ENCODE measurements at regions not wholly inside any gene's neighbourhood (a gene's known extent, or its start where the extent isn't known, plus 50 kb on each side); places are given as distances from the start of the nearest gene placed in this dataset.
A peak's percentile ranks its signal among the peaks of the same experiment; 100 is the strongest.

- no peak for DNase-seq
These were observed 936.2 kb downstream of the ROBO2 start for GRCh38 chr3:77976079-77976478.

- no peak for DNase-seq
These were observed 963.2 kb downstream of the ROBO2 start for GRCh38 chr3:78003090-78003489.

DNA sequence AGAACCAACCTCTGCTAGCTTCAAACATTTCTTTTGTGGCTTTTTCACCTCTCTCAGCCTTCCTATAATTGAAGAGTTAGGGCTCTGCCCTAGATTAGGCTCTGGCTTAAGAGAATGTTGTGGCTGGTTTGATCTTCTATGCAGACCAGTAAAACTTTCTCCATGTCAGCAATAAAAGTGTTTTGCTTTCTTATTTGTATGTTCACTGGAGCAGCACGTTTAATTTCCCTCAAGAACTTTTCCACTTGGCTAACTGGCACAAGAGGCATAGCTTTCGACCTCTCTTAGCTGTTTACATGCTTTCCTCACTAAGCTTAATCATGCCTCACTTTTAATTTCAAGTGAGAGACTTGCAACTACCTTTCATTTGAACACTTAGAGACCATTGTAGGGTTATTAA, 964.7 kb downstream of the ROBO2 start:
- no peak for DNase-seq

GRCh38 chr3:78013653-78014052, 973.8 kb downstream of the ROBO2 start:
- DNase-seq = no peak

DNA sequence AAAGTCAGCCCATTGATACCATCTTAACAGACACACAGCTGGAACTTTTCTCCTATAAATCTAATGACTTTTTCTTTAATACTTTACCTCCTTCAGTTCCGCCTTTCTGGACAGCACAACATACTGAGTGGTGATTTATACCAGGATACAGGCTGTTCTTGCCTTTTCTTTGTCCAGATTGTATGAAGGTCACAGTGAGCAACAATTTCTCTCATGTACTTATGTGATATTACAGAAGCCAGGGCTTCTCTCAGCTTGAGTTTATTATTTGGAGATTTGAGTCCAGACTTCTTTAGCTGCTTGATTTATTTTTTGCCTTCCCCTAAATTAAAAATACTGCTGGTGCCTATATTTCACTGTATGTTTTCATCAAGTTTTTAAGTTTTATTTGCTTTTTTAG, 976.0 kb downstream of the ROBO2 start:
- no peak for DNase-seq

DNA sequence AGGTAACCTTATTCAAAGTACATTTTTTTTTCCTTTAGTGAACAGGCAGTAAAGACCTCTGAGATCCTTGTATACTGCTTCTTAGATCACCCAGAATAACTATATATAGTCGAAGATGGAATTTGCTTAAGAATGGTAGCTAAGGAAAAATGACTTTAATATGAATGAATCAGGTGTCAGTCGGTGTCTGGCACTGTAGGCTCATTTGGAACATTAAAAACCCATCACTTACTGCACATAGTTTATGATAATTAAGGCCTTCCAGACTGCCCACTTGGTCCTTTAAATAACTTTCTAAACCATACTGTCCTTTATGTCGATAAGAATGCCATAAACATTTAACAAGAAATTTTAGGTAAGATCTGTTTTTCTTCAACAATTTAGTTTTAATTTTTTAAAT, 981.8 kb downstream of the ROBO2 start:
- DNase-seq = no peak

- DNase-seq = no peak
These were observed 982.3 kb downstream of the ROBO2 start for GRCh38 chr3:78022232-78022631.

GRCh38 chr3:78023257-78023656, 983.4 kb downstream of the ROBO2 start:
- DNase-seq = no peak

DNA sequence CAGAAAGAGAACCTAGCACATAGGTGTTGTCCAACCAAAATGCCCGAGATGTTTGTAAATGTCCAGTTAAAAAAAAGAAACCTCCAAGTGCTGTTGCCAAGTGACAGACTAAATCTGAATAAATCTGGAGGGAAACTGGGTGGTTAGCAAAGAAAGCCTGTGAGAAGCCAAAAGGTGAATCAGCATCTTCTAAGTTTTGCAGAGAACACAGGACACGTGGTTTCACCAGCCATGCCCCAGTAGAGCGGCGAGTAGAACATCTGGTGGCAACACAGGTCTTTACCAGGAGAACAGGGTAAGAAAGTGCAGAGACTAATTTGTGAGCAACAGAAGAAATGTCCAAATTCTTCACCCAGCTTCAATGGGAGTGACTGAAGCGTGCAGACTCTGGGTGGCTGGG, 986.0 kb downstream of the ROBO2 start:
- DNase-seq = no peak

GRCh38 chr3:78026318-78026828, 986.5 kb downstream of the ROBO2 start:
- DNase-seq = no peak

- no peak for DNase-seq
These were observed 989.9 kb downstream of the ROBO2 start for GRCh38 chr3:78029775-78030174.

GRCh38 chr3:78035131-78035641, 995.3 kb downstream of the ROBO2 start:
- DNase-seq = peak; percentile 31

DNA sequence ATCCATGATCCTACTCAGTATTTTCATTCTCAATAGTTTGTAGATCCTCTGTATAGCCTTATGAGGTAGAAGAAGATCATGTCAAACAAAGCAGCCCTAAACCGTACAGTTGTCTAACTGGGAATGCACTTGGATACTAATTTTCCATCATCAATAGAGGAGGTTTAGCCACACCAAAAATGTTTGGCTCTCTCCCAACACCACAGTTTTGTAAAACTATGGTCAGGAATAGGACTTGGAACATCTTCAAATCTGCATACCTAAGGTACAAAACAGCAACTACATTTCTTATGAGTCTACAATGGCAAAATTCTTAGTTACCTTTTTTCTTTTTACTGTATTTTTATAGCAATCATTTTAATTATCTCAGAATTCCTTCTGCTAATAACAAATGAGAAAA, 1001.6 kb downstream of the ROBO2 start:
- DNase-seq = no peak

DNA sequence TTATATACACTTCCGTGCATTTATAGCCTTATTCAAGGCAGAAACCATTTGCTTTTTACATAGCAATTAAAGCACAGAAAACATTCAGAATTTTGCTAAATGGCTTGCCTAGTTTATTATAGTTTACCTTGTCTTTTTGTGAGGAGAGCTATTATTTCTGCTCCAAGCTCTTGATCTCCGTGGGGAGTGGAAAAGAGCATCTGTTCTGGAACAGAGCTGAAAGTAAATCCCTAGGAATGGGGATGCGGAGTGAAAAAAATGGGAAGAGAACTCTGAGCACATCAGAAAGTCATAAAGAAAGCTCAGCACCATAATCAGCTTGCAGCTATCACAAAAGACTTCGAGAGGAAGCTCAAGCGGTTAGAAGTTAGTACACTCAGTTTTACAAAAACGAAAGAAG, 1006.7 kb downstream of the ROBO2 start:
- DNase-seq = no peak

GRCh38 chr3:78048698-78049097, 1008.8 kb downstream of the ROBO2 start:
- no peak for DNase-seq

DNA sequence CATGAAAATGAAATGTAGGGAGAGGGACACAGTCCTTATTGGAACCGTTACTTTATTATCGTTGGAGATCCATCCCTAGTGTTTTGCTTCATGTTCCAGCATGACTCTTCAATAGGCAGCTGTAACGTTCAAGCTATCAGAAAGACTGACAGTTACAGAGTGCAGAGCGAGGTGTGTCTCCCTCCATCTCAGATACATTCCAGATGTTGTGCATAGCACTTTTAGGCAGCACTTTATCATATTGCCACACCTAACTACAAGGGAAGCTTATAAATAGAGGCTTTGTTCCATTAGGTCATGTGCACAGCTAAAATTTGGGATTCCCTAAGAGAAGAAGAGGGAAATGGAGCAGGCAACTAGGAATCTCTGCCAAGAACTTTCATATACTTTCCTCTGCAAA, 1009.6 kb downstream of the ROBO2 start:
- no peak for DNase-seq

GRCh38 chr3:78050276-78051065, 1010.6 kb downstream of the ROBO2 start:
- no peak for DNase-seq

DNA sequence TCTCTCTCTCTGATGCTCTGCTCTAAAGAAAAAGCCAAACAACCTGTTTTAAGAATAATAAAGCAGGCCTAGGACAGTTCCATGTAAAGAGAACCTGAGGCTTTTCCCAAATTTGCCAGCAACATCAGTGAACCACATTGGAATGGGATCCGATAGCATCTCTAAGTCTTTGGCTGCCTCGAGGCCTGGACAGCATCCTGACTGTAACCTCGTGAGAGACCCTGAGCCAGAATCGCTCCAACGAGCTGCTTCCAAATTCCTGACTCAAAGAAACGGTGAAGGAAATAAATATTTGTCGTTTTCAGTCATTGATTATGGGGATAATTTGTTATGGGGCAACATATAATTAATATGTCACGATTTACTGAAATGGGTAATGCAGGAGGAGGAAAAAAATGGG, 1012.8 kb downstream of the ROBO2 start:
- DNase-seq = no peak

DNA sequence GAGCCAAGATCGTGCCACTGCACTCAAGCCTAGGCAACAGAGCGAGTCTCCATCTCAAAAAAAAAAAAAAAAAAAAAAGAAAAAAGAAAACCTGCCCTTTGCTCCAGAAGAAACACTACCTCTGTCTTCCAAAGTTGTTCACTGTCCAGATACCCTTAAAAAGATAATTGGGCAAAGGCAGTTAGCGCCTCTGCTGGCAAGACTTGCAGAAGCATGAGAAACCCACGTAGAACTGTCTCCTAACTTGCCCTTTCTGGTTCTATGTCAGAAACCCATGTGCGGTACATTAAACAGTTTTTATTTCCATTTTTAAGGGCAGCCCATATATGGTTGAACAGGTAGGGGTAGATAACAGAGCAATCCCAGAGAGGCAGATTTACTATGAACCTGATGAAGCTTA, 1026.4 kb downstream of the ROBO2 start:
- no peak for DNase-seq

GRCh38 chr3:78070188-78070587, 1030.3 kb downstream of the ROBO2 start:
- DNase-seq = no peak

DNA sequence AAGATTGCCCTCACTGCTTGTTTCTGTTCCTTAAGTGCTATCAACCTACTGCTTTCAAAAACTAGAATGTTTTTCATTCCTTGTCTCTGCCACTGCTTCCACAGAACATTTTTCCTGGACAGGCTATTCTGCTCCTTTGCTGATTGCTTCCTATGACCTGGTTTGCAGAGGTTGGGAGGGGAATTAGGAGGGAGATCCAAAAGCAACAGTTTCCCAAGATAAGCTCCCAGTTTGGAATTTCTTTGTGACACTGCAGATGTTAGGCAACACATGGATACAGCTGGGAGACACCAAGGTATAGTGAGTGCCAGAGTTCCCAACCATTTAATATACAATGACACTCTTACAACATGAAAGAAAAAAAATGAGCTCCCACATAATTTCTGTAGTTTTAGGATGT, 1036.5 kb downstream of the ROBO2 start:
- no peak for DNase-seq

DNA sequence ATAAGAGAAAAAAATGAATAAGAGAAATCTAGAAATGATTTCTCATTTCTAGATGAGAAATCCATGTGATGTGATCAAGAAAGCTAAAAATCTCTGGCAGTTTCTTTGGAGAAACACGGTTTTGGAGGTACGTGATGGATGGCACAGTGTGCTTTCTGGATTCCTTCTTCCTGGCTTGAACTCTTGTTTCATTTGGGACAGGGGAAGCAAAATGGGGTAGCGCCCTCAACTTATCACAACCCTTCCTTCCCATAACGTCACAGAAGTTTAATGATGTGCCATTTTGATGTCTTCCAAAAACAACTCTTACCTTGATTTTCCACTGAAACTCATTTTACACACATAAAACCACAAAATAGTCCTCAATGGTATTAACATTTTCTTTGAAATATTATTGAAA, 1037.3 kb downstream of the ROBO2 start:
- no peak for DNase-seq

DNA sequence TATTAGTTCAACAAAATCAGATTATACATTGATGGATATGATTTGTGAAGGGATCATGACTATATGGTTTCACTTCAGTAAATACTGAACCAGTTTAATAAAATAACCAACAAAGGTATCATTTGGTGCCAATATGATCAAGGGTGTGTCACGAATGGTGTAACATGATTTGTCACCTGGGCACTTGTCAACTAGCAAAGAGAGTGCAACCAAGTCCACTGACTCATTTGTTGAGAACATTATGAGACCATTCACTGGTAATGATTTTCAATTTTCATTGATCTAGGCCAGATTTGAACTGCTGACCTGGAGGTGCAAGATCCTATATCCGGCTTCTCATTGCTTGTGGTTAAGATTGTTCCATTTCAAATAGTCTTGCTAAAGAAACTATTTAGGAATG, 1037.9 kb downstream of the ROBO2 start:
- DNase-seq = no peak

DNA sequence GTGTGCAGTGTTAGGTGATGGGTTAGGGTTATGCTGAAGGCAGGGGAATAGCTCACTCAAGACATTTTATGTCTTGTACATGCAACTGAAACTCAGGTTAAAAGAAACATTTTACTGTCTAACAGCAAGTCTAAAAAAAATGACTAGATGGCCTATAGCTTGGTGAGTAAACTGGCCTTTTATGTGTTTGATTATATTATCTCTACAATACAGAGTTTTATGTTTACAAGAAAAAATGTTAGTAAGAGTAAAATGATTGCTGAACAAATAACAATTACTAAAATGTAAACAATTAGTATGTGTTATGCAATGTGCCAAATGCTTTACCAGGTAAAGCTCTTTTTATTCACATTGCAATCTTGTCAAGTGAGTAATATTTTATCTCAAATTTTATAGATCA, 1039.6 kb downstream of the ROBO2 start:
- no peak for DNase-seq

Data from muscle of arm (tissue), 1 donor.